ENCODE measurements at regions not wholly inside any gene's neighbourhood (a gene's known extent, or its start where the extent isn't known, plus 50 kb on each side); places are given as distances from the start of the nearest gene placed in this dataset.

DNA sequence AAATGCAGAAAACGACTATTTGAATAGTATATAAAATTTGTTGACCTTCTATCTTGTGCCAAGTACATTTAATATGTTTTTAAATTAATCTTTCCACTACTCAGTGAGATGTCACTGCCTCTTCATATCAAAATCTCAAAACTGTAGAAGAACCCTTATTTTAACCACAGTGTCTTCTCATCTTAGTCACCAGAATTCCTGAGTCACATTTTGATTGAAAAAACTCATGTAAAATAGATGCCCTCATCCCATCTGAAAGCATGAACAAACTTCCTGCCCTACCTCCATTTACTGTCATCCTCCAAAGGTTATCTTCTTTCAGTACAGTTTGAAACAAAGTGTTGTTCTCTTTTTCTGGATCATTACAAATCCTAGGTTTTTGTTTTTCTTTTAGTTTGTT lies 1215.4 kb downstream of the PCDH9 start:
- TF ChIP-seq CTCF (conservative IDR thresholded peaks at IDR 0.05; ENCODE audit: low read length) (no peak), EZH2phosphoT487 (IDR thresholded peaks at IDR 0.05; ENCODE audit: borderline replicate concordance) (no peak)

Measured in Loucy (cell line).